ENCODE measurements at regions not wholly inside any gene's neighbourhood (a gene's known extent, or its start where the extent isn't known, plus 50 kb on each side); places are given as distances from the start of the nearest gene placed in this dataset.

DNA sequence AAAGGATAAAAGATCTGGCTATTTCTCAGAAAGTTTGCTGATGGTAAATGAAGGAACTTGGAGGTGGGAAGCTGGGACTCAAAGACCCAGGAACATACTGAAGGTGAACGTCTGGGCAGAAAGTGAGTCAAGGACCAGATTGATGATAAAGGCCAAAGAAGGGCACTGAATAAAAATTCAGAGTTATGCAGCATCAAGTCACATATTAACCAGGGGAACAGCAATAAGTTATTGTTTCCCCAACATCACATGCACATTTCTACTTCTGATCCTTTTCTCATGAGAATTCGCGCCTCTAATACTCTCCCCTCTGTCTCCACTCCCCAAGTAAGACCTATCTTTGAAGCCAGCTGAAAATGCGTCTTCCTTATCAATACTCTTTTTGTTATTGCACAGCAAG is 71.8 kb upstream of the SLC35F4 start (continued):
- TF ChIP-seq, protein P1, sequence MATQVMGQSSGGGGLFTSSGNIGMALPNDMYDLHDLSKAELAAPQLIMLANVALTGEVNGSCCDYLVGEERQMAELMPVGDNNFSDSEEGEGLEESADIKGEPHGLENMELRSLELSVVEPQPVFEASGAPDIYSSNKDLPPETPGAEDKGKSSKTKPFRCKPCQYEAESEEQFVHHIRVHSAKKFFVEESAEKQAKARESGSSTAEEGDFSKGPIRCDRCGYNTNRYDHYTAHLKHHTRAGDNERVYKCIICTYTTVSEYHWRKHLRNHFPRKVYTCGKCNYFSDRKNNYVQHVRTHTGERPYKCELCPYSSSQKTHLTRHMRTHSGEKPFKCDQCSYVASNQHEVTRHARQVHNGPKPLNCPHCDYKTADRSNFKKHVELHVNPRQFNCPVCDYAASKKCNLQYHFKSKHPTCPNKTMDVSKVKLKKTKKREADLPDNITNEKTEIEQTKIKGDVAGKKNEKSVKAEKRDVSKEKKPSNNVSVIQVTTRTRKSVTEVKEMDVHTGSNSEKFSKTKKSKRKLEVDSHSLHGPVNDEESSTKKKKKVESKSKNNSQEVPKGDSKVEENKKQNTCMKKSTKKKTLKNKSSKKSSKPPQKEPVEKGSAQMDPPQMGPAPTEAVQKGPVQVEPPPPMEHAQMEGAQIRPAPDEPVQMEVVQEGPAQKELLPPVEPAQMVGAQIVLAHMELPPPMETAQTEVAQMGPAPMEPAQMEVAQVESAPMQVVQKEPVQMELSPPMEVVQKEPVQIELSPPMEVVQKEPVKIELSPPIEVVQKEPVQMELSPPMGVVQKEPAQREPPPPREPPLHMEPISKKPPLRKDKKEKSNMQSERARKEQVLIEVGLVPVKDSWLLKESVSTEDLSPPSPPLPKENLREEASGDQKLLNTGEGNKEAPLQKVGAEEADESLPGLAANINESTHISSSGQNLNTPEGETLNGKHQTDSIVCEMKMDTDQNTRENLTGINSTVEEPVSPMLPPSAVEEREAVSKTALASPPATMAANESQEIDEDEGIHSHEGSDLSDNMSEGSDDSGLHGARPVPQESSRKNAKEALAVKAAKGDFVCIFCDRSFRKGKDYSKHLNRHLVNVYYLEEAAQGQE (IDR thresholded peaks at IDR 0.05; ENCODE audit: unreplicated experiment): no peak
- TF ChIP-seq NANOG (IDR thresholded peaks at IDR 0.05; ENCODE audit: borderline replicate concordance) (no peak), JUNB (IDR thresholded peaks at IDR 0.05; ENCODE audit: unreplicated experiment) (no peak), POLR2AphosphoS5 (IDR thresholded peaks at IDR 0.05; ENCODE audit: low read depth) (no peak), CREB1 (CRISPR knock-in tag; IDR thresholded peaks at IDR 0.05; ENCODE audit: low read depth) (no peak), EZH2 (IDR thresholded peaks at IDR 0.05; ENCODE audit: low read depth, unreplicated experiment) (no peak), EZH2phosphoT487 (IDR thresholded peaks at IDR 0.05; ENCODE audit: unreplicated experiment) (no peak)
- TF ChIP-seq, protein P2, sequence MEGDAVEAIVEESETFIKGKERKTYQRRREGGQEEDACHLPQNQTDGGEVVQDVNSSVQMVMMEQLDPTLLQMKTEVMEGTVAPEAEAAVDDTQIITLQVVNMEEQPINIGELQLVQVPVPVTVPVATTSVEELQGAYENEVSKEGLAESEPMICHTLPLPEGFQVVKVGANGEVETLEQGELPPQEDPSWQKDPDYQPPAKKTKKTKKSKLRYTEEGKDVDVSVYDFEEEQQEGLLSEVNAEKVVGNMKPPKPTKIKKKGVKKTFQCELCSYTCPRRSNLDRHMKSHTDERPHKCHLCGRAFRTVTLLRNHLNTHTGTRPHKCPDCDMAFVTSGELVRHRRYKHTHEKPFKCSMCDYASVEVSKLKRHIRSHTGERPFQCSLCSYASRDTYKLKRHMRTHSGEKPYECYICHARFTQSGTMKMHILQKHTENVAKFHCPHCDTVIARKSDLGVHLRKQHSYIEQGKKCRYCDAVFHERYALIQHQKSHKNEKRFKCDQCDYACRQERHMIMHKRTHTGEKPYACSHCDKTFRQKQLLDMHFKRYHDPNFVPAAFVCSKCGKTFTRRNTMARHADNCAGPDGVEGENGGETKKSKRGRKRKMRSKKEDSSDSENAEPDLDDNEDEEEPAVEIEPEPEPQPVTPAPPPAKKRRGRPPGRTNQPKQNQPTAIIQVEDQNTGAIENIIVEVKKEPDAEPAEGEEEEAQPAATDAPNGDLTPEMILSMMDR (conservative IDR thresholded peaks at IDR 0.05; ENCODE audit: low read depth in 2 of 2): no peak

GRCh38 chr14:57933349-57933748 is 67.5 kb upstream of the SLC35F4 start:
- Histone ChIP-seq H2AFZ (peak overlapping the region; percentile 7; the same call in 1 of the 2 replicates), H3K36me3 (ENCODE audit: insufficient read depth) (no peaks in the 10 kb centered on the region), H3F3A (replicated peaks; ENCODE audit: low read depth) (no peaks in the 10 kb centered on the region), H4K20me1 (replicated peaks; ENCODE audit: insufficient read depth) (no peaks in the 10 kb centered on the region), H3K9me2 (ENCODE audit: insufficient read depth) (peaks cover 5% of the 10 kb centered on the region), H3K79me2 (replicated peaks; ENCODE audit: insufficient read depth) (no peaks in the 10 kb centered on the region), H3K4me2 (no peak overlapping the region), H3K4me3 (no peak overlapping the region), H3K27ac (ENCODE audit: low read depth) (no peak overlapping the region), H3K27me3 (ENCODE audit: insufficient read depth) (no peaks in the 10 kb centered on the region), H3K4me1 (ENCODE audit: insufficient read depth) (no peaks in the 10 kb centered on the region)
- Mint-ChIP-seq H3K27me3 (ENCODE audit: insufficient read depth, low read depth, poor library complexity) (peaks cover 4% of the 10 kb centered on the region), H3K4me3 (no peak overlapping the region), H3K36me3 (ENCODE audit: low read depth) (no peaks in the 10 kb centered on the region), H3K9me3 (no peaks in the 10 kb centered on the region; the same call in 2 of the 3 replicates), H3K27ac (no peak overlapping the region), H3K4me1 (peaks cover 3% of the 10 kb centered on the region; the same call in 2 of the 3 replicates)
- TF ChIP-seq NANOG (IDR thresholded peaks at IDR 0.05; ENCODE audit: borderline replicate concordance): no peak
- TF ChIP-seq, protein P1 (IDR thresholded peaks at IDR 0.05; ENCODE audit: unreplicated experiment): no peak
- no peak for TF ChIP-seq EZH2 (IDR thresholded peaks at IDR 0.05; ENCODE audit: low read depth, unreplicated experiment)
- no peak for TF ChIP-seq STAT1 (IDR thresholded peaks at IDR 0.05; ENCODE audit: unreplicated experiment)
- no peak for TF ChIP-seq ZNF331 (CRISPR knock-in tag; IDR thresholded peaks at IDR 0.05; ENCODE audit: low read depth)
- no peak for TF ChIP-seq JUNB (IDR thresholded peaks at IDR 0.05; ENCODE audit: unreplicated experiment)
- ATAC-seq (no peak), DNase-seq (ENCODE audit: low spot score) (no peak)
